Glutamatergic neuron (in vitro differentiated cells): ENCODE measurements at regions not wholly inside any gene's neighbourhood (a gene's known extent, or its start where the extent isn't known, plus 50 kb on each side); places are given as distances from the start of the nearest gene placed in this dataset.
"Not testable (repeated sequence)": the region's sequence is repeated elsewhere in the genome, so short reads cannot be mapped to it uniquely, and the experiment has no call there.

Experiments
- DNase-seq: peaks from one replicate; pipeline ENCODE4 v3.0.0; 2022
- H3K27ac Mint-ChIP-seq: one replicate; pipeline ENCODE4 v1.8.0; 2020; ENCODE audit warnings: mild to moderate bottlenecking, mixed read lengths, inconsistent platforms; ENCODE audit not compliant: unreplicated experiment
- H3K27me3 Mint-ChIP-seq: one replicate; pipeline ENCODE4 v1.8.0; 2020; ENCODE audit warnings: mild to moderate bottlenecking, moderate library complexity, mixed read lengths, inconsistent platforms; ENCODE audit not compliant: unreplicated experiment
- H3K36me3 Mint-ChIP-seq: one replicate; pipeline ENCODE4 v1.8.0; 2020; ENCODE audit warnings: mild to moderate bottlenecking, mixed read lengths, inconsistent platforms; ENCODE audit not compliant: unreplicated experiment
- H3K4me1 Mint-ChIP-seq: one replicate; pipeline ENCODE4 v1.8.0; 2020; ENCODE audit warnings: mild to moderate bottlenecking, low read depth, mixed read lengths, inconsistent platforms; ENCODE audit not compliant: unreplicated experiment
- H3K4me3 Mint-ChIP-seq: one replicate; pipeline ENCODE4 v1.8.0; 2020; ENCODE audit warnings: mild to moderate bottlenecking, mixed read lengths, inconsistent platforms; ENCODE audit not compliant: unreplicated experiment
- H3K9me3 Mint-ChIP-seq: one replicate; pipeline ENCODE4 v1.8.0; 2020; ENCODE audit warnings: mild to moderate bottlenecking, moderate library complexity, mixed read lengths, inconsistent platforms; ENCODE audit not compliant: unreplicated experiment
- CTCF ChIP-seq: fragments of 200-600 bp; sonication (generic); IDR thresholded peaks from one replicate; pipeline ENCODE4 v1.5.0; 2021; ENCODE audit not compliant: partially characterized antibody, unreplicated experiment

- no peak overlapping the region for H3K4me3 Mint-ChIP-seq
- no peak for TF ChIP-seq CTCF
- no peaks in the 10 kb centered on the region for H3K4me1 Mint-ChIP-seq
- H3K27me3 Mint-ChIP-seq = peaks cover under 1% of the 10 kb centered on the region
- H3K36me3 Mint-ChIP-seq = no peaks in the 10 kb centered on the region
- DNase-seq = no peak
- no peak overlapping the region for H3K27ac Mint-ChIP-seq
- H3K9me3 Mint-ChIP-seq = no peaks in the 10 kb centered on the region
Observed at GRCh38 chr14:84087986-84088531, 1441.9 kb upstream of the FLRT2 start.

GRCh38 chr14:84090837-84091236 is 1439.1 kb upstream of the FLRT2 start:
- no peaks in the 10 kb centered on the region for H3K9me3 Mint-ChIP-seq
- H3K27ac Mint-ChIP-seq = no peak overlapping the region
- no peaks in the 10 kb centered on the region for H3K4me1 Mint-ChIP-seq
- no peaks in the 10 kb centered on the region for H3K27me3 Mint-ChIP-seq
- DNase-seq = no peak
- no peak for TF ChIP-seq CTCF
- no peaks in the 10 kb centered on the region for H3K36me3 Mint-ChIP-seq
- H3K4me3 Mint-ChIP-seq = no peak overlapping the region

GRCh38 chr14:84095681-84096080 is 1434.3 kb upstream of the FLRT2 start:
- H3K4me1 Mint-ChIP-seq = peaks cover 4% of the 10 kb centered on the region
- no peak overlapping the region for H3K4me3 Mint-ChIP-seq
- peaks cover 4% of the 10 kb centered on the region for H3K9me3 Mint-ChIP-seq
- no peak for TF ChIP-seq CTCF
- DNase-seq = no peak
- H3K36me3 Mint-ChIP-seq = peaks cover 2% of the 10 kb centered on the region
- H3K27ac Mint-ChIP-seq = no peak overlapping the region
- no peaks in the 10 kb centered on the region for H3K27me3 Mint-ChIP-seq

- no peak for TF ChIP-seq CTCF
- peaks cover 16% of the 10 kb centered on the region for H3K36me3 Mint-ChIP-seq
- H3K27ac Mint-ChIP-seq = peak overlapping the region; percentile 28
- DNase-seq = no peak
- H3K9me3 Mint-ChIP-seq = peaks cover 6% of the 10 kb centered on the region
- no peaks in the 10 kb centered on the region for H3K27me3 Mint-ChIP-seq
- no peak overlapping the region for H3K4me3 Mint-ChIP-seq
- peaks cover 4% of the 10 kb centered on the region for H3K4me1 Mint-ChIP-seq
Observed at GRCh38 chr14:84098261-84098660, 1431.7 kb upstream of the FLRT2 start.

GRCh38 chr14:84099560-84099959 is 1430.4 kb upstream of the FLRT2 start:
- not testable (repeated sequence) for H3K4me1 Mint-ChIP-seq, H3K27me3 Mint-ChIP-seq, H3K4me3 Mint-ChIP-seq, H3K27ac Mint-ChIP-seq, DNase-seq, H3K9me3 Mint-ChIP-seq
- peaks cover 16% of the 10 kb centered on the region for H3K36me3 Mint-ChIP-seq

GRCh38 chr14:84107835-84108343 is 1422.1 kb upstream of the FLRT2 start:
- Mint-ChIP-seq H3K27me3 (no peaks in the 10 kb centered on the region), H3K27ac (no peak overlapping the region), H3K4me3 (no peak overlapping the region), H3K36me3 (no peaks in the 10 kb centered on the region), H3K9me3 (peaks cover 2% of the 10 kb centered on the region), H3K4me1 (no peaks in the 10 kb centered on the region)
- DNase-seq = no peak
- no peak for TF ChIP-seq CTCF
